IMR-90 (cell line): ENCODE measurements at regions not wholly inside any gene's neighbourhood (a gene's known extent, or its start where the extent isn't known, plus 50 kb on each side); places are given as distances from the start of the nearest gene placed in this dataset.

Source experiments
- BHLHE40 ChIP-seq: fragments of 150-350 bp; IDR thresholded peaks from 2 replicates; pipeline ENCODE4 v1.6.1; 2016; ENCODE audit warnings: mild to moderate bottlenecking, low read depth, low read length
- CEBPB ChIP-seq: IDR thresholded peaks from 2 replicates; pipeline ENCODE4 v1.6.1; 2012; ENCODE audit warnings: low read depth, low read length, improper control_type of control experiment
- FOS ChIP-seq: fragments of 150-350 bp; IDR thresholded peaks from 2 replicates; pipeline ENCODE4 v1.6.1; 2016; ENCODE audit warnings: low read depth, low read length
- MAZ ChIP-seq: IDR thresholded peaks from 2 replicates; pipeline ENCODE4 v1.6.1; 2012; ENCODE audit warnings: low read depth, mild to moderate bottlenecking, low read length, improper control_type of control experiment, moderate library complexity, borderline replicate concordance
- POLR2A ChIP-seq: IDR thresholded peaks from 2 replicates; pipeline ENCODE4 v1.6.1; 2012; ENCODE audit warnings: mild to moderate bottlenecking, low read depth, low read length
- RAD21 ChIP-seq: IDR thresholded peaks from 2 replicates; pipeline ENCODE4 v1.6.1; 2012; ENCODE audit warnings: low read length, improper control_type of control experiment
- RCOR1 ChIP-seq: IDR thresholded peaks from 2 replicates; pipeline ENCODE4 v1.6.1; 2012; ENCODE audit warnings: mild to moderate bottlenecking, low read length, improper control_type of control experiment; ENCODE audit not compliant: insufficient replicate concordance
- RFX5 ChIP-seq: IDR thresholded peaks from 2 replicates; pipeline ENCODE4 v1.8.0; 2012; ENCODE audit warnings: low read depth, mild to moderate bottlenecking, low read length, moderate library complexity
- SMC3 ChIP-seq: fragments of 150-350 bp; IDR thresholded peaks from 2 replicates; pipeline ENCODE4 v1.6.1; 2016; ENCODE audit warnings: low read depth, mild to moderate bottlenecking, antibody characterized with exemption, low read length, moderate library complexity
- TF ChIP-seq, protein P1 (sequence below): conservative IDR thresholded peaks from 2 replicates; pipeline ENCODE4 v1.5.1; 2012; ENCODE audit warnings: mild to moderate bottlenecking, low read depth, low read length, improper control_type of control experiment
- TF ChIP-seq, protein P2 (sequence below): fragments of 150-350 bp; IDR thresholded peaks from 2 replicates; pipeline ENCODE4 v1.6.1; 2017; ENCODE audit warnings: mild to moderate bottlenecking, antibody characterized with exemption, low read length, low read depth
- TF ChIP-seq, protein P3 (sequence below): fragments of 150-350 bp; IDR thresholded peaks from 2 replicates; pipeline ENCODE4 v1.6.1; 2016; ENCODE audit warnings: low read depth, mild to moderate bottlenecking, low read length, moderate library complexity, borderline replicate concordance

DNA sequence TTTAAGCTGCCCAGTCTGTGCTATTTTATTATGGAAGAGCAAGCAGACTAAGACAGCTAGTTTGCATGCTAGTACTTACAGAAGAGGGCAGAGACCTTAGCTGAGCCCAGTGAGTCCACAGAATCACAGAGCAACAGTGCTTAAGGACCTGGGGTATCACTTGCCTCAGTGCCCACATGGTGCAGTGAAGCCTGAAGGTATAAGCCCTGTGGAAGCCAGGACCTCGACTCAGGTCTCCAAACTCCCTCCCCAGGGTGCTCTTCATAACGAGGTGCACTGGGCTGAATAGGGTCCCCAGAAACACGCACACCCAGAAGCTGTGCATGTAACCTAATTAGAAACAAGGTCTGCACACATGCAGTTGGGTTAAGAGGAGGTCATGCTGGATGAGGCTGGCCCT, 718.1 kb downstream of the GALR1 start:
- no peak for TF ChIP-seq BHLHE40
- TF ChIP-seq POLR2A = no peak
- TF ChIP-seq, protein P1, sequence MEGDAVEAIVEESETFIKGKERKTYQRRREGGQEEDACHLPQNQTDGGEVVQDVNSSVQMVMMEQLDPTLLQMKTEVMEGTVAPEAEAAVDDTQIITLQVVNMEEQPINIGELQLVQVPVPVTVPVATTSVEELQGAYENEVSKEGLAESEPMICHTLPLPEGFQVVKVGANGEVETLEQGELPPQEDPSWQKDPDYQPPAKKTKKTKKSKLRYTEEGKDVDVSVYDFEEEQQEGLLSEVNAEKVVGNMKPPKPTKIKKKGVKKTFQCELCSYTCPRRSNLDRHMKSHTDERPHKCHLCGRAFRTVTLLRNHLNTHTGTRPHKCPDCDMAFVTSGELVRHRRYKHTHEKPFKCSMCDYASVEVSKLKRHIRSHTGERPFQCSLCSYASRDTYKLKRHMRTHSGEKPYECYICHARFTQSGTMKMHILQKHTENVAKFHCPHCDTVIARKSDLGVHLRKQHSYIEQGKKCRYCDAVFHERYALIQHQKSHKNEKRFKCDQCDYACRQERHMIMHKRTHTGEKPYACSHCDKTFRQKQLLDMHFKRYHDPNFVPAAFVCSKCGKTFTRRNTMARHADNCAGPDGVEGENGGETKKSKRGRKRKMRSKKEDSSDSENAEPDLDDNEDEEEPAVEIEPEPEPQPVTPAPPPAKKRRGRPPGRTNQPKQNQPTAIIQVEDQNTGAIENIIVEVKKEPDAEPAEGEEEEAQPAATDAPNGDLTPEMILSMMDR = no peak
- no peak for TF ChIP-seq MAZ
- no peak for TF ChIP-seq RFX5
- TF ChIP-seq RCOR1 = no peak
- TF ChIP-seq, protein P2, sequence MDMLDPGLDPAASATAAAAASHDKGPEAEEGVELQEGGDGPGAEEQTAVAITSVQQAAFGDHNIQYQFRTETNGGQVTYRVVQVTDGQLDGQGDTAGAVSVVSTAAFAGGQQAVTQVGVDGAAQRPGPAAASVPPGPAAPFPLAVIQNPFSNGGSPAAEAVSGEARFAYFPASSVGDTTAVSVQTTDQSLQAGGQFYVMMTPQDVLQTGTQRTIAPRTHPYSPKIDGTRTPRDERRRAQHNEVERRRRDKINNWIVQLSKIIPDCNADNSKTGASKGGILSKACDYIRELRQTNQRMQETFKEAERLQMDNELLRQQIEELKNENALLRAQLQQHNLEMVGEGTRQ = no peak
- no peak for TF ChIP-seq RAD21
- TF ChIP-seq CEBPB = no peak
- no peak for TF ChIP-seq SMC3
- TF ChIP-seq, protein P3, sequence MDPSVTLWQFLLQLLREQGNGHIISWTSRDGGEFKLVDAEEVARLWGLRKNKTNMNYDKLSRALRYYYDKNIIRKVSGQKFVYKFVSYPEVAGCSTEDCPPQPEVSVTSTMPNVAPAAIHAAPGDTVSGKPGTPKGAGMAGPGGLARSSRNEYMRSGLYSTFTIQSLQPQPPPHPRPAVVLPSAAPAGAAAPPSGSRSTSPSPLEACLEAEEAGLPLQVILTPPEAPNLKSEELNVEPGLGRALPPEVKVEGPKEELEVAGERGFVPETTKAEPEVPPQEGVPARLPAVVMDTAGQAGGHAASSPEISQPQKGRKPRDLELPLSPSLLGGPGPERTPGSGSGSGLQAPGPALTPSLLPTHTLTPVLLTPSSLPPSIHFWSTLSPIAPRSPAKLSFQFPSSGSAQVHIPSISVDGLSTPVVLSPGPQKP = no peak
- TF ChIP-seq FOS = no peak
